SKM-1 (cell line): ENCODE measurements at regions not wholly inside any gene's neighbourhood (a gene's known extent, or its start where the extent isn't known, plus 50 kb on each side); places are given as distances from the start of the nearest gene placed in this dataset.

Source experiments
- DNase-seq: peaks from one replicate; lab custom pipeline; 2025; ENCODE audit not compliant: unreplicated experiment; lab: John Stamatoyannopoulos, UW

DNA sequence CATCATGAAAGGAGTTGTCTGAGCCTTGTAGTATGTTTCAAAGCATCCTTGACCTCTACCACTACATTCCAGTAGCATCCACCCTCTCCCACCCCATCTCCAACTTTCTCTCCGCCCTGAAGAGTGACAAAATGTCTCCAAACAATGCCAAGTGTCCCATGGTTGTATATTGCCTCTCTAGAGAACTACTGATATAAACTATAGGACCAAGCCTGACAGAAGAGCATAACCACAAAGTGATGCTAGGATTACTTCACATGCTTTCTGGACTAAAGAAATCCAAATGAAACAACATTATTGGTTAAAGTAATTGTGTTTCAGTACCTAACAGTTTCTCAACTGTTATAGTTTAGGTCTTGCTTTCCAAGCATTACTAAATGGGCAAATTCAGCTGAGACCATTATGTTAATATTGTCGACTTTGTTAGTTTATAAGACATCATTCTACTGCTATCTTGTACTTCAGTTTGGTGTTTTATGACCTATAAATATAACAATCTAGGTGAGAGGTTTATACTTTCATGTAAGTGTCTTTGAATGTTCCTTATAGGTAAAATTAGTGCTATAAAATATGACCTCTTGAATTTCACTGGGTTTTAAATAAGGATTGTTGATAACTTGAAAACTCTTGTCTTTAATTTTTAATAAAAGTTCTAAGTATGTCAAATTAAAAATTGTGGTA, 117.4 kb downstream of the SUCNR1 start:
- DNase-seq = no peak

DNA sequence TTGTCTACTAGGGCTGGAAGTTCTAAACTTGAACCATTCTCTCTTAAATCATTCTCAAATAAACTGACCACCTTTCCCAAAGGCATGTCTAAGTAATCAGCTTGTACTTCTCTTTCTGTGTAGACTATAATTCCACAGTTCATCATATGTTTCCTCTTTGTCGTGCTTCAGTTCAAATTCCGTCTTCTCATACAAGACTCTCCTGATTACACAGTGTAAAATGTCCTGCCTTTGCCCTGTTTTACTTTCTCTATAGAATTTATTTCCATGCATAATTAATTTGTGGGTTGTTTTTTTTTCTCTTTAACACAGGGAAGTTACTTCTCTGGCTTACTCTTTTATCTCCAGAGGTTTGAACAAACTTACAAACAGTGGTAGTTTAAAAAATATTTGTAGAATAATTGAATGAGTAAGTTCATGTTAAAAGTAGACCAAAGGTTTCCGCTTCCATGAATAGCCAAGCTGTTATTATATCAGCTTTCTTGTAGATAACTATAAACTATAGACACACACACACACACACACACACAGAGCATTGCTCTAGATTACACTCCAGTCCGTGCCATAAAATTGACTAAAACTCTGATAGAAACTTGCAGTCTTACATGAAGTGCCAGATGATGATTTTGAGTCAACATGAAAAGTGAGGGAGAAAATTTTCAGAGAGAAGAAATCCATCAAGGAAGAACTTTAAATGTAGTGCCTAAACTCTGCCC, 119.0 kb downstream of the SUCNR1 start:
- no peak for DNase-seq

DNA sequence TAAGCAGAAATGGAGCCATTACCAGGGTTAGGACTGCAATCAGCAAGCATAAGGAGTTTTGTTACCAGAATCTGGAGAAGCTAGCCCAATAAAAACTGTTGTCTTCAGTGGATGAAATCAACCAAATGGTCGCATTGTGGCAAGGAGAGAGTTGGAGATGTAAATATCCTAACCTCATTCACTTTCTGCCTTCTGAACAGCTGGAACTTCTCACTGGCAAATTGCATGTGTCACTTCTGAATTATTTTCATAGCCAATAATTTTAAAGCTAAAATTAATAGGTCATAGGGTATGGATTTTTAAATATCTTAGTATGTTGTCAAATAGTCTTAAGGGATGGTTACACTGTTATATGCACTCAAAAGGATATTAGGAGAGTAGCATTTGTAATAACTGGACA, 121.6 kb downstream of the SUCNR1 start:
- no peak for DNase-seq

DNA sequence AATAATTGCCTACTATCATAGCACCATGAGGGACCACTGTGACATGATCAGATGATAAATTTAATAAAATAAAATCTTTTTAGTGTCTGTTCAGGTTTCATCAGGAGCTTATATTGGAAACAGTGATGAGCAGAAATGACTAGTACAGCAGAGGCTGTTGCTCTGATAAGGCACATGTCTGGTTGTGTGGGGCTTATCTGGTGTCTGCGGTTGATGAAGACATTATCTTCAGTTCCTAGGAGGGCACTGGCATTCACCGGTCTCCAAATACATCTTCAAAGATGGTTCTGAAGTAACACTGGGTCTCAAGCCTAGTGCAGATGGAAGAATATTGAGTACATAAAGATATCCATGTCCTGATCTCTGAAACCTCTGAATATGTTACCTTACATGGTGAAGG, 125.3 kb downstream of the SUCNR1 start:
- DNase-seq = no peak

DNA sequence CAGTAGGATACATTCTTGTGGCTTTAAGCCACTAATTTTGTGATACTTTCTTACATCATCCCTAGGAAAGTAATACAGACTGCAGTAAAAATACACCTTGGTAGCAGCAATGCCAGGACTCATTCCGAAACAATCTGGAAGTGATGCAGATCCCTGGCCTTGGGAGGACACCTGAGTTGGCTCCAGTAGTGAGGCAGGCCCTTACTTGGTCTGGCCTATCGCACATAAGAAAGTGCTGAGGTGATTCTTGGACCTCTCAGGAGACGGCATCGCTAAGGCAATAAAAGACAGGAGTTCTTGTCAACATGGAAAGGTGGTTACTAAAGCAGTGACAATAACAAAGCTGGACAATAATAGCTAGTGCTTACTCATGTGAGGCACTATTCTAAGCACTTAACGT, 126.5 kb downstream of the SUCNR1 start:
- DNase-seq = no peak

DNA sequence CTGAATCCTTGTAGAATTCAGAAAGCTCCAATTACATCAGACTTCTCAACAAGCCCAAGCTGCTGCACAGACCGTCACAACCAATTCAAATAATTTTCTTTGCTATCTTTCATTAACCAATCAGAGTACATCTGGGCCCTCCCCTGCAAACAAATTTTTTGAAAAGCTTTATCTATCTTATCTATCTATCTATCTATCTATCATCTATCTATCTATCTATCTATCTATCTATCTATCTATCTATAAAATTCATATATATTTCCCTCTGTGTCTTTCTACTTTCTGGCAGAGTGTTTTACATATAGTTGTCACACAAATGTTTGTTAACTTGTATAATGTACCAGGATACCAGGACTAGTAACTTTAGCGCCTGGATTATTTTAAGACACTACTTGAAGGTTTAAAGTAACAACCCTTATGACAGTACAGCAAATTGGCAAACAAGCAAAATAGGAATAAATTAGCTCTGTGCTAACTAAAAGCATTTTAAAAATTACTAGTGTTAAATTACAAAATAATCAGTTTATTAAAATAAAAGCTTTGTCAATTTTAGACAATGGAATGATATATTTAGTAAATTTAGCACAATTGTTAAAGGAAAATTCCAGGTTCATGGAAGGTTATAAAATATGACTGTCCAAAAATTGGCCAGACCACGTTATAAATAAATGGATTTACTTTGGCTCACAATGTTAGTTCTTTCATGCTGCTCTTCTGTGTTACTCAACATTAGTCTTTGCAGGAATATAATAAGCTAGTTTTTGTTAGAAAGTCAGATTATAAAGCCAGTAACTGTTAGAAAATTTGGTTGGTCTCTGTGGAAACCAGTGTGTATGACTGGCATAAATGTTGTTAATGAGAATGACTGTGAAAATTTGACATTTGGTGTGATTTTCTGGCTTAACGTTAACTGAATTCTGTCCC, 138.6 kb downstream of the SUCNR1 start:
- DNase-seq = no peak

DNA sequence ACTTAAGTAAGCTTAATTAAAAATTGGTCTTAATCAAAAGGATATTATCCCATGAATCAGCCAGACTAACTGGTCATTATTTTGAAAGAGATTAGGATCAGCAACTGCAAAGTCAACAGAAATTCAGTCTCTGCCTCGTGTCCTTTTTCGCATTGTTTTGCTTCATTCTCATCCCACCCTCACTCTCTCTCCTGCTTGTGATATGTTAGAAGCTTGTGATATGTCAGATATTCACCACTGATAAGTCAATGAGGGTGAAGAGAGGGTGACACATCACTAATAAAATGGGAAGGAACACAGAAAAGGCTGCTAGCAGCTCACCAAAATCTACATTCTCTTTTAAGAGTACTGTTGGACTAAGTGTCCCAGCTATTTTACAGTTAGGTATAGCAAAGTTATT, 146.1 kb downstream of the SUCNR1 start:
- no peak for DNase-seq

DNA sequence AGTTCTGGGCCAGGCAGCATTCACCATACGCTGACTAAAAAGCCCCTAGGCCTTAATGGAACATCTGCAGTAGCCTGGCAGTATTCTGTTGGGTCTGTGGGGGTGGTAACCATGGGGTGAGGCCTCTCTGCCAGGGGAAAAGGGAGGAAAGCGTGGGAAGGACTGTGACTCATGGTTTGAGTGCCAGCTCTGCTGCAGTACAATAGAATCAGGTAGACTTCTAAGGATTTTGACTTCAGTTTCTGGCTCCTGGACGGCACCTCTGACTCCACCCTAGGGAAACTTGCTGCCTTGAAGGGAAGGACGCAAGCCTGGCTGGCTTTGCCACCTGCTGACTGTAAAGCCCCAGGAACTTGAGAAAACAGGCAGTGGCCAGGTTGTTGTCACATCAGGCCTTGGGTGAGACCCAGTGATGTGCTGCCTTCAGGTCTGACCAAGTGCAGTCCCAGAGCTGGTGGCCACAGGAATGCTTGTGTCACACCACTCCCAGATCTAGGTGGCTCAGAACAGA, 148.6 kb downstream of the SUCNR1 start:
- DNase-seq = no peak

DNA sequence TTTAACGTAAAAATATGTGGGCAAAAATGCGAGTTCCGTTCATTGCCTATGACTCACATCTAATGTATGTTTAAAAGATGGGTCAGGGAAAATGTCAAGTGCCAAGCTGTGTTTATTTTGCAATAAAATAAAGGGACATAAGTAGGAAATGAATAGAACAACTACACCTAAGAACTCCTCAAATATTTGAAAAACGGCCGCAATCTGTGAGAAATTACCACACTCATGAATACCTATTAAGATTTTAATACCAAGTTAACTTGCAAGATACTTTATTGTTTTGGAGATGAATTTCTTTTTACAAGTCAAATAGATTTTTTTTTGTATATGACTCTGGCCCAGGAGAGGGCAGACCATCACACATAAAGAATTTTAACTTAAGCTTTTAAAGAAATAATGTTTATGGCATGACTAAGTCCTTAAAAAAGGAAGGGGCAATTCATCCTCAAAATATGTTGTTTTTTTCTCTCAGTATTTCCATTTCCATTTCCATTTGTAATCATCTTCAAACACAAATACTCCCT, 152.7 kb downstream of the SUCNR1 start:
- DNase-seq = no peak

DNA sequence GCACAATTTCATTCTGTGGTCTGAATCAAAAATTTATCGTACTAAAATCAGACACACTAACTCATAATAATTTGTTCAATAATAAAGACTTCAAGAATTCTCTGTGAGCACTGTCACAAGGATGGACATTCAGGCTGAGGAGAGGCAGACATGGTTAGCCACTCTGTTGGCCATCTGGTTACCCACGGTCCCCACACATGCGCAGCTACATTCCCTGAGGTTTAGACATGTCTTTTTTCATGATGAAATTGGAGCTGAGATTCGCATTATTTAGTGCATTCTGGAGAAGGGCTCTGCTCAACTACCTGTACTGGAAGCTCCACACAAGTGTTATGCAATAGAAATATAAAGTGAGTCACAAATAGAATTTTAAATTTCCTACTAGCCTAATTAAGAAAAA, 156.9 kb downstream of the SUCNR1 start:
- DNase-seq = no peak

DNA sequence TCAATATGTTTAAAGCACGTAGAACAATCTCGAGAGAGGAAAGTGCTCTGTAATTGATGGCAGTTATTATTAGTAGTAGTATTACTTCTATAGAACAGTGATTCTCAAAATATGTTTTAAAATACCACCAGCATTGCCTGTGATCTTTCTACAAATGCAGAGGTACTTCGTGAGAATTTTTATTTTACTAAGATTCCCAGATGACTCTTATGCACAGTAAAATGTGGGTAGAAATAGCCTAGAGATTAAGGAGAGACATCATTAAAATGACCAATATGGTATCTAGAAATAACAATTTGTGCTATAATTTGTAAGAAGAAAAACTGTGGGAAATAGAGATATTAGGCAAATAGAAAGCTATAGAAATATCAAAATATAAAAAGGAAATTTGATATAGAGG, 157.9 kb downstream of the SUCNR1 start:
- DNase-seq = no peak

DNA sequence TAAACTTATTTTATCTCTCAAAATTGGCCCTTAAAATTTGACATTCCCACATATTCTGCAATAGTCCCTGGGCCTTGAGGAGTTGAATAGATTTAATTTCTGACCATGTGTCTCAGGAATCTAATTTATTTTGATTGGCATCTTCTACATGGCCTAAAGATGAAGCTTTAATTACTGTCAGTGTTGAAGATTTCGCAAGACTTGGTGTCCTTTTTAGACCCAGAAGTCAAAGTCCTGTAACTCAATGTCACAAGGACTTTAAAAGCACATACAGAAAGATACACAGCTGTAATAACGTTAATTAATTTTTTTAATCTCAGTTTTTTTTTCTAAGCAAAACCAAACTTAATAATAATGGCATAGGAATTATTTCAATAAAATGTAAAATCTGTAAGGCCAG, 163.9 kb downstream of the SUCNR1 start:
- DNase-seq = no peak

DNA sequence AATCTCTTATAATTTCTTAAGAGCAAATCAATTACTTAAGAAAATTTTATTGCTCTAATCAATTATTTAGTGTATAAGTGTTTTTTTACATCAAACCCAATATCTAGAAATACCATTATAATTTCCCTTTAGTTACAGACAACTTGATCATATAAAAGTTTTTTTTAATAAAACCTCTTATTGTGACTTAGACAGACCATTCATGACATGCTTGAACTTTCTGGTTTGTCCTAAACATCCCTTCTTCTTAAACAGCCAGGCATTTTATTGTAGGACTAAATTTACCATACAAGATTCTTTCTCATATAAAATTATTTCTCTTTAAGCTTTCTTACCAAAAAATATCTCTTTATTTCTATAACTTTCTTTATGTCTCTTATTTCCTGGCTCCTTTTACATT, 164.5 kb downstream of the SUCNR1 start:
- DNase-seq = no peak

DNA sequence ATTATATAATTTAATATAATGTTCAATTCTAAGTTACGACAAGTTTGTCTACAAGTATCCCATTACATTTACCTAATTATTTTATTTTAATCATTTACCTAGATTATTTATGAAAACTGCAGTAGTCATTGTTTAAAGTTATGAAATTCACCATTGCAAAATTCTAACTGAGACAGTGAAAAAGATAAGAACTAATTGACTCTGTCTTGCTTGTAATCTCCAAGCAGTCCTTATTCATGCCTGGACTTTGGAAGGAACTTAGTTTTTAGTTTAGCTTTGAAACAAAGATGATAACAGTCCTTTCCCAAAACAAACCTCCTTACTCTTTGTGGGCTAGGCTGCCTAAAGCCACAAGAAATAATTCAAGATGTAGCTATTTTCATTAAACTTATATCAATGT, 165.0 kb downstream of the SUCNR1 start:
- DNase-seq = no peak

DNA sequence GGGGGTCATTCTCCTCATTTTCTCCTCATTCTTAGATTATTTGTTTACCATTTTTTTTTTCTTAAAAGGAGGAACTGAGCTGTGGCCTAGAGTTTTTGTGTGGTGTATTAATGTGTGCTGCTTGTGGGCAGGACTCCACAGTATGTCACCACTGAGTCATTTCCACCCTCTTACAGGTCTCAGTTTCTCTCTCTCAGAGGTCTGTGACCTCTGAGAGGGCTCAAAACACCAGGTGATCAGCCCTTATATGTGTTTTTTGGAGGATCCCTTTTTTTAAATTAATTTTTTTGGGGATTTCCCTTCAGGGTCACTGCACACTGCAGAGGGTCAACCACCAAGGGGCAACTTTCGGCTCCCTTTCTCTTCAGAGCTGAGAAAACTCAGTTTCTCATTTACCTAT, 166.4 kb downstream of the SUCNR1 start:
- no peak for DNase-seq

DNA sequence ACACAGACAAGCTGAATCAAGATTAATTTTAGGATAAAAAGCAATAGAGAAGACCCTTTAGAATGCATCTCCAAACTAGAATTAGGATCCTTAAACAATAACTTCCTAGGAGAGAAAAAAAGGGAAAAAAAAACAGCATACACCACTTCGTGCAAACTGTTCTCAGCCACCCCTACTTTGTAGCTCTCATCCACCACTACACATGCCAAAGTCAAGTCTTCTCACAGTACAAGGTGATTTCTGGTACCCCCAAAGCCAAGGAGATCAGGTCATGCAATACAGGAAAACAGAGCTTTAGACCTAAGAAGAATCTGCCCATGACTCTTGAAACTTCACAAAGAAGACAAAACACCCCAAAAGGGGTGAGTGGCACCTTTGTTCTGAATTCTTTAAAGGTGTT, 166.9 kb downstream of the SUCNR1 start:
- no peak for DNase-seq

DNA sequence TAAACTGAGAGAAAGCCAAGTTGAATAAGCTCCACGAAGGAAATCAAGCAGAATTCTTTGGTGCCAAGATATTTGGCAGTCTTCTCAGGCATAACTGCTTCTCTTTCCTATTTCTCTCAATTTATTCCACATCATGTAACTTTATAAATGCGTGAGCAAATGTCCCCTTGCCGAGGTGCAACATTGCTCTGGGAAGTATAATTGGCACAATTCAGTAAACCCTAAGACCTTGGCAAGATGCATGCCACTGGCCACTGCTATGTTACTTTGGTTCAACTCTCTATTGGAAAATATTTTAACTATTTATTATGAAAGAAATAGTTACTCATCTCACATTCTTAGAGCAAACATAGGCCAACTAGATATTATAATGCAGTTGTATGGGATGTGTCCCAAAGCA, 170.2 kb downstream of the SUCNR1 start:
- DNase-seq = no peak

DNA sequence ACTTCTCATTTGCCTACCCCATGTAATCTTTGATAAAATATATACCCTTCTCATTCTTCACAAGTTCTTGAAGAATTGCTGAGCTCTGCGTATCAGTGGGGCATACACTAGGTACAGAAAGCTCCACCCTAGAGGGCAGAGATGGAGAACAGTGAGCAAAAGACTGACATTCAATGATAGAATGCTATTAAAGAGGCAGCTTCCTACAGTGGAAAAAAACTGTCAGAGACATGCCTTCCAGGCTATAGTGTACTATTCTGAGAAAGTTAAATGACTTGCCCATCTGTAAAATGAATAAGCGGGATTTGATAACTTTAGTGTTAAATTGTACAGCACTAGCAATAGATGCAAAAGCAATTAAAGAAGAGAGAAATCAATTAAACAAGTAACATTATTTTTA, 172.8 kb downstream of the SUCNR1 start:
- DNase-seq = no peak

DNA sequence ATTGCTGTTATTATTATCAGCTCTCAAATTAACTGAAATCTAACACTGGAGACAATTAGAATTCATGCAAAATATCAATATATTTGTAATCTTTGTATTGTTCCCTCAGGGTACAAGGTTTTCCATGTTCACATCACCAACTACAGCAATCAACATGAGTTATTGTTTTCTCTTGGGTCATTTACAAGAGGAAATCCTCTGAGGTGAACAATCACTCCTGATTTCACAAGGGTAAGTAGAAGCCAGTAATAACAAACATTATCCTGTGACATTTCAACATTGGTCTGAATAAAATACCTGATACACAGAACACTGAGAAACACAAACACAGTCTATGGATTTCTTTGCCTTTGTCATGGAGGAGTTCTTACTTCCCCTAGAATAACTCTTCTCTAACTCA, 174.0 kb downstream of the SUCNR1 start:
- no peak for DNase-seq

DNA sequence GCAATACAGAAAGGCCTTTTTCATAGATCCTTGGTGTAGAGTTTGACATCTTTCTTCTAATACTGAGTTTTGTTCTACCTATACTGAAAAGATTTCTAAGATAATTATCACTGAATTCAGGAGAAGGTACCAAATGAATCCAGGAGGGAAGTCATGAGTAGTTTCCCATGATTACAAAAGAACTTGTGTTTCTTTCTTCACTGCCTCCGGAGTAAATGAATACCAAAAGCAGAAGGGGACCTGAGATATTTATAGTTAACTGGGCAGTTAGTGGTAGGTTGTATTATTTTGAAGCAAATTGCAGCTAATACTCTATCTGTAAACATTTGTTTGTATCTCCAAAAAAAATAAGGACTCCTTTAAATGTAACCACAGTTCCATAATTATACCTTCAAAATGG, 175.4 kb downstream of the SUCNR1 start:
- no peak for DNase-seq

DNA sequence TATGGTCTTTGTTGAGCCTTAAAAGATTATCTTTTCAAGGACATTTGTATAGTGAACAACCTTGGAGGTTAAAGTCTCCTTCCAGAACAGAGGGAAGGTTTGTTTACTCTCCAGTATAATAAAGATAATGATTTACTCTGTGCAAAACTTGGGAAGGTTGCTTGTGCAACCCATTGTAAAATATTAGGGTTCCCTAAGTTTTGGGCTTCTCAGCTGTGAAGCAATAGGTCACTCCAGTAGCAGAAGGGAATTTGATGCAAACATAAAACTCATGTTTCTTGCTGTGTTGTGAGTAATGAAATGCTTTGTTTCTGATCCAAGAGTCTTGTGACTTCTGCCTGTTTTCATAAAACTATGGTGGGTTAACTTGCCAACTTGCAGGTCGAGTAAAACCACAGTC, 177.5 kb downstream of the SUCNR1 start:
- no peak for DNase-seq
